ENCODE measurements at regions not wholly inside any gene's neighbourhood (a gene's known extent, or its start where the extent isn't known, plus 50 kb on each side); places are given as distances from the start of the nearest gene placed in this dataset.

- Histone ChIP-seq H3K9ac (ENCODE audit: low read depth, low read length) (no peak overlapping the region), H3K27me3 (ENCODE audit: control insufficient read depth, insufficient read depth, low read length) (no peaks in the 10 kb centered on the region), H3K9me3 (ENCODE audit: control insufficient read depth, insufficient read depth, low read length) (no peaks in the 10 kb centered on the region), H3K4me1 (ENCODE audit: control insufficient read depth, insufficient read depth, low read length) (peaks cover 10% of the 10 kb centered on the region; the same call in 1 of the 2 replicates), H3K27ac (ENCODE audit: low read depth, low read length) (no peak overlapping the region), H3K36me3 (ENCODE audit: control insufficient read depth, insufficient read depth, low read length) (no peaks in the 10 kb centered on the region), H3K4me3 (ENCODE audit: low read depth, low read length) (no peak overlapping the region)
These were observed 211.9 kb upstream of the PAPPA start for GRCh38 chr9:115941561-115942315.

DNA sequence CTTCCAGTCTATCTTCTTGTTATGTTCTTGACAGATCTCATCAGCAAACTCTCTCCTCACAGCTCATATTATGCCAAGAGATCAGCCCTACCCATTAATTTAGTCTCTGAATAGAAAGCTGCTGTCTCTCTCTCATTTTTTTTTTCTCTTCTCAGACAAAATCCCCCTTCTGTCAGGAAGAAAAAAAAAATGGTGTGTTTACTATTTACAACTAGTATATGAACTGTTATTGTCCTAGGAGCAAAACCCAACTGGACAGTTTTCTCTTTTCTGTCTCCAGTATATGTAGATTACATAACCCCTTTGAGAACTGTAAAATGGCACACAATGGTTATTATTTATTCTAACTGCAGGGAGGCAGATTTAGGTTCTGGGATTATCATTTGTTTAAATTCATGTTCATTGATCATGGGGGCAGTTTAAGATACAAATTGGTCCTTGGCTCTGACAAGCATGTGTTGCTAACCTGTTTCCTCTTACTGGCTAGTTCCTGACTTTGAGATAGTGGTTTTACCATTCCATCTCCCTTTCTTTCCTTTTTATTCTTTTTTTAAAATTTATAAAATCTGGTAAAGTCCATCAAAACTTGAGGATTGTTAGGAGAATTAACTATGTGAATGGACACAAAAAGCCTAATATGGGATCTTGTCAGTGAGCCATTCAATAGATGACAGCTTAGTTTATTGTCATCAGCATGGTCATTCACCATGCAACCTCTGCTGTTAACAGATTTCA lies 210.0 kb upstream of the PAPPA start:
- peaks cover 10% of the 10 kb centered on the region; the same call in 1 of the 2 replicates for H3K4me1 ChIP-seq (ENCODE audit: control insufficient read depth, insufficient read depth, low read length)
- no peaks in the 10 kb centered on the region for H3K36me3 ChIP-seq (ENCODE audit: control insufficient read depth, insufficient read depth, low read length)
- peak overlapping the region; percentile 42; the same call in 1 of the 2 replicates for H3K9ac ChIP-seq (ENCODE audit: low read depth, low read length)
- H3K27me3 ChIP-seq (ENCODE audit: control insufficient read depth, insufficient read depth, low read length): no peaks in the 10 kb centered on the region
- H3K27ac ChIP-seq (ENCODE audit: low read depth, low read length): no peak overlapping the region
- H3K9me3 ChIP-seq (ENCODE audit: control insufficient read depth, insufficient read depth, low read length): no peaks in the 10 kb centered on the region
- no peak overlapping the region for H3K4me3 ChIP-seq (ENCODE audit: low read depth, low read length)

- peaks cover 10% of the 10 kb centered on the region; the same call in 1 of the 2 replicates for H3K4me1 ChIP-seq (ENCODE audit: control insufficient read depth, insufficient read depth, low read length)
- no peak overlapping the region for H3K4me3 ChIP-seq (ENCODE audit: low read depth, low read length)
These were observed 209.2 kb upstream of the PAPPA start for GRCh38 chr9:115944166-115944948.

DNA sequence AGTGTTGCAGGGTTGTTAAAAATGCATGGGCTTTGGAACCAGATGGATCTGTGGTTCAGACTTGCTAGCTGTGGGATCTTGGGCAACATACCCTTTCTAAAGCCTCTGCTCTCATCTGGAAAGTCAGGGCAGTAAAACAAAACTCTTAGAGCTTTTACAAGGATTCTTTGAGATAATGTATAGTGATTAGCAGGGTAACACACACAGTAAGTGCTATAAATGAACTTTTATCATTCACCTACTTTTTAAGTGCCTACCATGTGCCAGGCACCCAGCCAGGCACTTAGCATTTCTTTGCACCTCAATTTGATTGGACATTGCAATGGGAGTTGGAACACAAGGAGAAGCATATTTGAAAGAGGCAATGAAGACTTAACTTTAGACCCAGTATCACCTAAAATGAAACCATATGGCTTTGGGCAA lies 208.6 kb upstream of the PAPPA start:
- Histone ChIP-seq H3K4me3 (ENCODE audit: low read depth, low read length) (no peak overlapping the region), H3K9me3 (ENCODE audit: control insufficient read depth, insufficient read depth, low read length) (no peaks in the 10 kb centered on the region), H3K9ac (ENCODE audit: low read depth, low read length) (no peak overlapping the region), H3K4me1 (ENCODE audit: control insufficient read depth, insufficient read depth, low read length) (peaks cover 10% of the 10 kb centered on the region; the same call in 1 of the 2 replicates), H3K27me3 (ENCODE audit: control insufficient read depth, insufficient read depth, low read length) (no peaks in the 10 kb centered on the region), H3K27ac (ENCODE audit: low read depth, low read length) (no peak overlapping the region), H3K36me3 (ENCODE audit: control insufficient read depth, insufficient read depth, low read length) (no peaks in the 10 kb centered on the region)

More at GRCh38 chr9:115944166-115944948, 209.2 kb upstream of the PAPPA start:
- Histone ChIP-seq H3K9me3 (ENCODE audit: control insufficient read depth, insufficient read depth, low read length) (no peaks in the 10 kb centered on the region), H3K36me3 (ENCODE audit: control insufficient read depth, insufficient read depth, low read length) (no peaks in the 10 kb centered on the region), H3K9ac (ENCODE audit: low read depth, low read length) (peak overlapping the region; percentile 42; the same call in 1 of the 2 replicates), H3K27me3 (ENCODE audit: control insufficient read depth, insufficient read depth, low read length) (no peaks in the 10 kb centered on the region), H3K27ac (ENCODE audit: low read depth, low read length) (peak overlapping the region; percentile 11)

GRCh38 chr9:115946530-115946929 lies 207.1 kb upstream of the PAPPA start:
- H3K27me3 ChIP-seq (ENCODE audit: control insufficient read depth, insufficient read depth, low read length): no peaks in the 10 kb centered on the region
- no peak overlapping the region for H3K4me3 ChIP-seq (ENCODE audit: low read depth, low read length)
- peaks cover 10% of the 10 kb centered on the region; the same call in 1 of the 2 replicates for H3K4me1 ChIP-seq (ENCODE audit: control insufficient read depth, insufficient read depth, low read length)
- no peaks in the 10 kb centered on the region for H3K36me3 ChIP-seq (ENCODE audit: control insufficient read depth, insufficient read depth, low read length)
- H3K9ac ChIP-seq (ENCODE audit: low read depth, low read length): no peak overlapping the region
- H3K27ac ChIP-seq (ENCODE audit: low read depth, low read length): no peak overlapping the region
- no peaks in the 10 kb centered on the region for H3K9me3 ChIP-seq (ENCODE audit: control insufficient read depth, insufficient read depth, low read length)

DNA sequence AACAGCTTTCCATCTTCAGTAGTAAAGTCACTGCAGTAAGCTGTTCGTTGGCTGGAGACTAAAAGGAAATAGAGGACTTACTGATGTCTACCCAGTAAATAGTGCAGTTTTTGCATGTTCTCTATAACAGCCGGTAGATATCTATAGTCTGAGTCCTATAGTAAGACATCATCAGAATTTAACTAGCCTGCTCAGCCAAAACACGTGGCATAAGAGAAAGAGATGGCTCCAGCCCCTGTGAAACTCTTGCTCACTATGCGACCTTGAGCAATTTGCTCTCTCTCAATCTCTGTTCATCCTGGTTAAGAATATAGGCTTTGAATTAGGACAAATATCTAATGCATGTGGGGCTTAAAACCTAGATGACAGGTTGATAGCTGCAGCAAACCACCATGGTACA lies 201.6 kb upstream of the PAPPA start:
- H3K9ac ChIP-seq (ENCODE audit: low read depth, low read length): no peak overlapping the region
- no peak overlapping the region for H3K27ac ChIP-seq (ENCODE audit: low read depth, low read length)
- no peaks in the 10 kb centered on the region for H3K27me3 ChIP-seq (ENCODE audit: control insufficient read depth, insufficient read depth, low read length)
- no peaks in the 10 kb centered on the region for H3K36me3 ChIP-seq (ENCODE audit: control insufficient read depth, insufficient read depth, low read length)
- no peak overlapping the region for H3K4me3 ChIP-seq (ENCODE audit: low read depth, low read length)
- H3K4me1 ChIP-seq (ENCODE audit: control insufficient read depth, insufficient read depth, low read length): no peaks in the 10 kb centered on the region
- no peaks in the 10 kb centered on the region for H3K9me3 ChIP-seq (ENCODE audit: control insufficient read depth, insufficient read depth, low read length)

- Histone ChIP-seq H3K9ac (ENCODE audit: low read depth, low read length) (no peak overlapping the region), H3K4me1 (ENCODE audit: control insufficient read depth, insufficient read depth, low read length) (no peaks in the 10 kb centered on the region), H3K9me3 (ENCODE audit: control insufficient read depth, insufficient read depth, low read length) (no peaks in the 10 kb centered on the region), H3K36me3 (ENCODE audit: control insufficient read depth, insufficient read depth, low read length) (no peaks in the 10 kb centered on the region), H3K4me3 (ENCODE audit: low read depth, low read length) (no peak overlapping the region), H3K27me3 (ENCODE audit: control insufficient read depth, insufficient read depth, low read length) (no peaks in the 10 kb centered on the region), H3K27ac (ENCODE audit: low read depth, low read length) (no peak overlapping the region)
These were observed 200.9 kb upstream of the PAPPA start for GRCh38 chr9:115952430-115953292.

GRCh38 chr9:115956371-115956770 lies 197.2 kb upstream of the PAPPA start:
- no peaks in the 10 kb centered on the region for H3K27me3 ChIP-seq (ENCODE audit: control insufficient read depth, insufficient read depth, low read length)
- no peaks in the 10 kb centered on the region for H3K4me1 ChIP-seq (ENCODE audit: control insufficient read depth, insufficient read depth, low read length)
- no peaks in the 10 kb centered on the region for H3K9me3 ChIP-seq (ENCODE audit: control insufficient read depth, insufficient read depth, low read length)
- no peak overlapping the region for H3K27ac ChIP-seq (ENCODE audit: low read depth, low read length)
- H3K9ac ChIP-seq (ENCODE audit: low read depth, low read length): no peak overlapping the region
- H3K4me3 ChIP-seq (ENCODE audit: low read depth, low read length): no peak overlapping the region
- no peaks in the 10 kb centered on the region for H3K36me3 ChIP-seq (ENCODE audit: control insufficient read depth, insufficient read depth, low read length)

DNA sequence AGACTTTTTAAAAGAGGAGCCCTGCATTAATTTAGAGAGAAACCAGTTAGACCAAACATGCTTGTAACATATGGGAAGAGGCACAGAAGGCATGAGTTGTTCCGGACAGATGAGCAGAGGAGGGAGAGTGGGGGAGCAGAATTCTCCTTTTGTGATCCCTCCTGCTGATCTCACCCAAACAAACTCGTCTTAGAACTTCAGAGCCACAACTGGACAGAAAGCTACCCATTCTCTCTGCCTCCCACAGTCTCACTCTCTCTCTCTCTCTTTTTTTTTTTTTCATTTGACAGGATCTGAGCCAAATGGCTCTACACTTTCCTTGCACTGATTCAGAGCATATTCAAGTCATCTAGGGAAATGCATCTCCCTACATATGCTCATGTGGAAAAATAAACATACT lies 196.0 kb upstream of the PAPPA start:
- Histone ChIP-seq H3K9me3 (ENCODE audit: control insufficient read depth, insufficient read depth, low read length) (peaks cover under 1% of the 10 kb centered on the region; the same call in 1 of the 2 replicates), H3K4me1 (ENCODE audit: control insufficient read depth, insufficient read depth, low read length) (no peaks in the 10 kb centered on the region), H3K27me3 (ENCODE audit: control insufficient read depth, insufficient read depth, low read length) (no peaks in the 10 kb centered on the region), H3K36me3 (ENCODE audit: control insufficient read depth, insufficient read depth, low read length) (no peaks in the 10 kb centered on the region), H3K4me3 (ENCODE audit: low read depth, low read length) (no peak overlapping the region), H3K9ac (ENCODE audit: low read depth, low read length) (no peak overlapping the region), H3K27ac (ENCODE audit: low read depth, low read length) (no peak overlapping the region)

DNA sequence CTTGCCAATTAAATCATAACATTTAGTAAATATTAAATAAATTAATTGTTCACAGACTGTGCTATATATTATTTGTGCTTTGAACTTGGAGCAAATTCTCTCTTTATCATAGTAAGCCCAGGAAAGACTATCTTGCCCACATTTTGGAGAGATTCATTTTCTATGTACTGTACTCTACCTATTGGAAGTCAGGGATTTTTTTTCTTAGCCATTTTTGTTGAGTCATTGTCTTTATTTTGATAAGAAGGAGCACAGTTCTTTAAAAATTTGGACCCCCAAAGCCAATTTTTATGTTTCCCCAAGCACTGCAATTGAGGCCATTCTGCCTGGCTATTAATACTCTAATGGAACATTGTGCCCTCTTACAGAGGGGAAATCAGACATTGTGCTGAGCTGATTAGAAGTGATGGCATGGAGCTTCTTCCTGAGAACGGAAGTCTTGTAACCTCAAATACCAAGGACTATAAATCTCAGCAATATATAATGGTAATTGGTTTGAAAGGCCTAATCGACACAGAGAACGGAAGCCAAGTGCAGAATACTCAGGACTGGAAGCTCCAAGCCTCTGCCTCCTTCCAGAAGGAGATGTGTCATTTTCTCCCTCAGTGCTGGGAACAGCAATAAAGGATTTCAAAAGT lies 188.8 kb upstream of the PAPPA start:
- H3K36me3 ChIP-seq (ENCODE audit: control insufficient read depth, insufficient read depth, low read length): no peaks in the 10 kb centered on the region
- no peak overlapping the region for H3K4me3 ChIP-seq (ENCODE audit: low read depth, low read length)
- no peaks in the 10 kb centered on the region for H3K27me3 ChIP-seq (ENCODE audit: control insufficient read depth, insufficient read depth, low read length)
- H3K27ac ChIP-seq (ENCODE audit: low read depth, low read length): no peak overlapping the region
- no peaks in the 10 kb centered on the region for H3K4me1 ChIP-seq (ENCODE audit: control insufficient read depth, insufficient read depth, low read length)
- peaks cover 31% of the 10 kb centered on the region for H3K9me3 ChIP-seq (ENCODE audit: control insufficient read depth, insufficient read depth, low read length)
- no peak overlapping the region for H3K9ac ChIP-seq (ENCODE audit: low read depth, low read length)

Measured in HUES48 (cell line).